Sigmoid colon (tissue), 4 donors: ENCODE measurements at regions not wholly inside any gene's neighbourhood (a gene's known extent, or its start where the extent isn't known, plus 50 kb on each side); places are given as distances from the start of the nearest gene placed in this dataset.

Experiments used
- CTCF ChIP-seq, 4 experiments: fragments of 450-650 bp in 3 of 4; fragments of 200-600 bp in 1 of 4; IDR thresholded peaks; one replicate each; pipeline ENCODE4 v1.5.1; 2016 to 2019; ENCODE audit warnings: antibody characterized with exemption in 4 of 4, mild to moderate bottlenecking in 3 of 4, moderate library complexity in 2 of 4
- POLR2AphosphoS5 ChIP-seq, 4 donors: sonication (generic); formaldehyde crosslinking; IDR thresholded peaks; one replicate each; pipeline ENCODE4 v1.6.1; 2017; ENCODE audit warnings: antibody characterized with exemption in 4 of 4

DNA sequence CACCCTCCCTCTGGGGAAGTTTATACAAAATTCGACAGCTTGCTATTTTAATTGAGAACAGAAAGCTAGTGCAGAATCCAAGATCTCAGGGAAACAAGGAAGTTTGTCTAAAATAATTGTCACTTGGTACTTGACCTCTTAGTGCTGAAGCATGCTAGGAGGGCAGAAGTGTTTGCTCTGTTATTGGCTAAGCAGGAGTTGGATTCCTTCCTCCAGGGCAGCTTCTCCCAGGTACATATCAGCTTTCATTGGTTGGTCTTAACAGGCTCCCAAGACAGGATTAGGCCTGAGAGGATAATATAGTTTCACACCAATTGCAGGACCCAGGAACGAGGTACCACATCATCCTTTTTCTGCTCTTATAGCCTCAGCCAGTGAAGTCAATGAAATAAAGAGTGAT, 432.8 kb downstream of the IRX1 start:
- no peak for TF ChIP-seq CTCF (IDR thresholded peaks at IDR 0.05)
- TF ChIP-seq POLR2AphosphoS5 (IDR thresholded peaks at IDR 0.05), result no peak
